ENCODE measurements at regions not wholly inside any gene's neighbourhood (a gene's known extent, or its start where the extent isn't known, plus 50 kb on each side); places are given as distances from the start of the nearest gene placed in this dataset.
"Not testable (repeated sequence)": the region's sequence is repeated elsewhere in the genome, so short reads cannot be mapped to it uniquely, and the experiment has no call there.

GRCh38 chr6:3621411-3621810, 130.1 kb downstream of the PXDC1 start:
- H3K36me3 Mint-ChIP-seq (ENCODE audit: low read depth): no peaks in the 10 kb centered on the region
- H3K4me3 Mint-ChIP-seq: no peak overlapping the region
- H3K27ac Mint-ChIP-seq: no peak overlapping the region
- DNase-seq (ENCODE audit: low spot score): no peak
- no peaks in the 10 kb centered on the region for H3K9me3 Mint-ChIP-seq
- H3K27me3 Mint-ChIP-seq (ENCODE audit: insufficient read depth): peaks cover 12% of the 10 kb centered on the region
- H3K4me1 Mint-ChIP-seq (ENCODE audit: low read depth): no peaks in the 10 kb centered on the region
- intact Hi-C loops (cut with micrococcal nuclease): no loop called here

GRCh38 chr6:3620937-3621336, 130.6 kb downstream of the PXDC1 start:
- Mint-ChIP-seq H3K27me3 (ENCODE audit: insufficient read depth) (peaks cover 11% of the 10 kb centered on the region), H3K27ac (no peak overlapping the region), H3K4me1 (ENCODE audit: low read depth) (no peaks in the 10 kb centered on the region), H3K9me3 (no peaks in the 10 kb centered on the region), H3K4me3 (no peak overlapping the region), H3K36me3 (ENCODE audit: low read depth) (no peaks in the 10 kb centered on the region)
- intact Hi-C loops (cut with micrococcal nuclease): no loop called here
- no peak for DNase-seq (ENCODE audit: low spot score)

GRCh38 chr6:3620389-3620788, 131.1 kb downstream of the PXDC1 start:
- Mint-ChIP-seq H3K4me3 (no peak overlapping the region), H3K9me3 (no peaks in the 10 kb centered on the region), H3K27ac (no peak overlapping the region), H3K27me3 (ENCODE audit: insufficient read depth) (peaks cover 10% of the 10 kb centered on the region), H3K4me1 (ENCODE audit: low read depth) (no peaks in the 10 kb centered on the region), H3K36me3 (ENCODE audit: low read depth) (no peaks in the 10 kb centered on the region)
- intact Hi-C loops (cut with micrococcal nuclease): no loop called here
- DNase-seq (ENCODE audit: low spot score): no peak

- H3K27ac Mint-ChIP-seq: no peak overlapping the region
- no peak overlapping the region for H3K4me3 Mint-ChIP-seq
- H3K36me3 Mint-ChIP-seq (ENCODE audit: low read depth): no peaks in the 10 kb centered on the region
- peaks cover 10% of the 10 kb centered on the region for H3K27me3 Mint-ChIP-seq (ENCODE audit: insufficient read depth)
- no peaks in the 10 kb centered on the region for H3K4me1 Mint-ChIP-seq (ENCODE audit: low read depth)
- intact Hi-C loops (cut with micrococcal nuclease): no loop called here
- DNase-seq (ENCODE audit: low spot score): no peak
- no peaks in the 10 kb centered on the region for H3K9me3 Mint-ChIP-seq
Measured at GRCh38 chr6:3619800-3620199, 131.7 kb downstream of the PXDC1 start.

GRCh38 chr6:3619201-3619600, 132.3 kb downstream of the PXDC1 start:
- Mint-ChIP-seq H3K4me1 (ENCODE audit: low read depth) (no peaks in the 10 kb centered on the region), H3K9me3 (no peaks in the 10 kb centered on the region), H3K27ac (no peak overlapping the region), H3K4me3 (no peak overlapping the region), H3K36me3 (ENCODE audit: low read depth) (no peaks in the 10 kb centered on the region), H3K27me3 (ENCODE audit: insufficient read depth) (peaks cover 10% of the 10 kb centered on the region)
- DNase-seq (ENCODE audit: low spot score): no peak
- intact Hi-C loops (cut with micrococcal nuclease): no loop called here

GRCh38 chr6:3618642-3619041, 132.9 kb downstream of the PXDC1 start:
- Mint-ChIP-seq H3K36me3 (ENCODE audit: low read depth) (no peaks in the 10 kb centered on the region), H3K4me1 (ENCODE audit: low read depth) (no peaks in the 10 kb centered on the region), H3K9me3 (no peaks in the 10 kb centered on the region), H3K4me3 (no peak overlapping the region), H3K27me3 (ENCODE audit: insufficient read depth) (peaks cover 9% of the 10 kb centered on the region), H3K27ac (no peak overlapping the region)
- intact Hi-C loops (cut with micrococcal nuclease): no loop called here
- no peak for DNase-seq (ENCODE audit: low spot score)

- Mint-ChIP-seq H3K4me3 (no peak overlapping the region), H3K9me3 (no peaks in the 10 kb centered on the region), H3K27me3 (ENCODE audit: insufficient read depth) (peaks cover 4% of the 10 kb centered on the region), H3K4me1 (ENCODE audit: low read depth) (no peaks in the 10 kb centered on the region), H3K27ac (no peak overlapping the region), H3K36me3 (ENCODE audit: low read depth) (no peaks in the 10 kb centered on the region)
- intact Hi-C loops (cut with micrococcal nuclease): no loop called here
- no peak for DNase-seq (ENCODE audit: low spot score)
Measured at GRCh38 chr6:3617681-3618311, 133.7 kb downstream of the PXDC1 start.

GRCh38 chr6:3617192-3617631, 134.3 kb downstream of the PXDC1 start:
- Mint-ChIP-seq H3K4me1 (ENCODE audit: low read depth) (no peaks in the 10 kb centered on the region), H3K4me3 (no peak overlapping the region)

GRCh38 chr6:3616565-3617176, 134.8 kb downstream of the PXDC1 start:
- H3K27me3 Mint-ChIP-seq (ENCODE audit: insufficient read depth): no peaks in the 10 kb centered on the region
- H3K36me3 Mint-ChIP-seq (ENCODE audit: low read depth): no peaks in the 10 kb centered on the region
- no peak overlapping the region for H3K4me3 Mint-ChIP-seq
- H3K4me1 Mint-ChIP-seq (ENCODE audit: low read depth): no peaks in the 10 kb centered on the region
- no peak for DNase-seq (ENCODE audit: low spot score)
- no peaks in the 10 kb centered on the region for H3K9me3 Mint-ChIP-seq
- H3K27ac Mint-ChIP-seq: no peak overlapping the region
- intact Hi-C loops (cut with micrococcal nuclease): no loop called here

More at GRCh38 chr6:3617192-3617631, 134.3 kb downstream of the PXDC1 start:
- intact Hi-C loops (cut with micrococcal nuclease): no loop called here
- H3K27ac Mint-ChIP-seq: no peak overlapping the region
- DNase-seq (ENCODE audit: low spot score): no peak
- no peaks in the 10 kb centered on the region for H3K36me3 Mint-ChIP-seq (ENCODE audit: low read depth)
- peaks cover under 1% of the 10 kb centered on the region for H3K27me3 Mint-ChIP-seq (ENCODE audit: insufficient read depth)
- H3K9me3 Mint-ChIP-seq: no peaks in the 10 kb centered on the region

GRCh38 chr6:3615391-3616380, 135.8 kb downstream of the PXDC1 start:
- no peaks in the 10 kb centered on the region for H3K4me1 Mint-ChIP-seq (ENCODE audit: low read depth)
- no peaks in the 10 kb centered on the region for H3K36me3 Mint-ChIP-seq (ENCODE audit: low read depth)
- no peak overlapping the region for H3K4me3 Mint-ChIP-seq
- no peak for DNase-seq (ENCODE audit: low spot score)
- intact Hi-C loops (cut with micrococcal nuclease): no loop called here
- no peaks in the 10 kb centered on the region for H3K27me3 Mint-ChIP-seq (ENCODE audit: insufficient read depth)
- peak overlapping the region; percentile 18 for H3K27ac Mint-ChIP-seq
- H3K9me3 Mint-ChIP-seq: no peaks in the 10 kb centered on the region

- H3K4me1 Mint-ChIP-seq (ENCODE audit: low read depth): no peaks in the 10 kb centered on the region
- H3K9me3 Mint-ChIP-seq: no peaks in the 10 kb centered on the region
- no peak overlapping the region for H3K4me3 Mint-ChIP-seq
- H3K27me3 Mint-ChIP-seq (ENCODE audit: insufficient read depth): no peaks in the 10 kb centered on the region
- intact Hi-C loops (cut with micrococcal nuclease): no loop called here
- no peak for DNase-seq (ENCODE audit: low spot score)
- no peaks in the 10 kb centered on the region for H3K36me3 Mint-ChIP-seq (ENCODE audit: low read depth)
- H3K27ac Mint-ChIP-seq: no peak overlapping the region
Measured at GRCh38 chr6:3614918-3615317, 136.6 kb downstream of the PXDC1 start.

GRCh38 chr6:3613565-3613964, 137.9 kb downstream of the PXDC1 start:
- H3K36me3 Mint-ChIP-seq (ENCODE audit: low read depth); H3K9me3 Mint-ChIP-seq; H3K4me3 Mint-ChIP-seq; H3K27me3 Mint-ChIP-seq (ENCODE audit: insufficient read depth); DNase-seq (ENCODE audit: low spot score); H3K27ac Mint-ChIP-seq; H3K4me1 Mint-ChIP-seq (ENCODE audit: low read depth); intact Hi-C loops (cut with micrococcal nuclease): not testable (repeated sequence)

All from activated T-helper 1 cell treated with anti-CD3 and anti-CD28 coated beads, Interleukin-12 subunit alpha, Interleukin-12 subunit beta, Interleukin-2, Interleukin-4 antibody, amounts not matched to agents 30 ng/mL and 10 ng/mL and 1 ng/mL, durations not matched to agents 14 hours and 24 hours and 36 hours (primary cell).